VCaP (cell line): ENCODE measurements at regions not wholly inside any gene's neighbourhood (a gene's known extent, or its start where the extent isn't known, plus 50 kb on each side); places are given as distances from the start of the nearest gene placed in this dataset.
"Not testable (repeated sequence)": the region's sequence is repeated elsewhere in the genome, so short reads cannot be mapped to it uniquely, and the experiment has no call there.

ENCODE experiments used
- H3K27ac ChIP-seq: fragments of 450-650 bp; 2 replicates; pipeline ENCODE4 v1.5.1; 2017
- CTCF ChIP-seq: fragments of 450-650 bp; conservative IDR thresholded peaks from 2 replicates; pipeline ENCODE4 v1.5.1; 2017; ENCODE audit warnings: mild to moderate bottlenecking, moderate library complexity

DNA sequence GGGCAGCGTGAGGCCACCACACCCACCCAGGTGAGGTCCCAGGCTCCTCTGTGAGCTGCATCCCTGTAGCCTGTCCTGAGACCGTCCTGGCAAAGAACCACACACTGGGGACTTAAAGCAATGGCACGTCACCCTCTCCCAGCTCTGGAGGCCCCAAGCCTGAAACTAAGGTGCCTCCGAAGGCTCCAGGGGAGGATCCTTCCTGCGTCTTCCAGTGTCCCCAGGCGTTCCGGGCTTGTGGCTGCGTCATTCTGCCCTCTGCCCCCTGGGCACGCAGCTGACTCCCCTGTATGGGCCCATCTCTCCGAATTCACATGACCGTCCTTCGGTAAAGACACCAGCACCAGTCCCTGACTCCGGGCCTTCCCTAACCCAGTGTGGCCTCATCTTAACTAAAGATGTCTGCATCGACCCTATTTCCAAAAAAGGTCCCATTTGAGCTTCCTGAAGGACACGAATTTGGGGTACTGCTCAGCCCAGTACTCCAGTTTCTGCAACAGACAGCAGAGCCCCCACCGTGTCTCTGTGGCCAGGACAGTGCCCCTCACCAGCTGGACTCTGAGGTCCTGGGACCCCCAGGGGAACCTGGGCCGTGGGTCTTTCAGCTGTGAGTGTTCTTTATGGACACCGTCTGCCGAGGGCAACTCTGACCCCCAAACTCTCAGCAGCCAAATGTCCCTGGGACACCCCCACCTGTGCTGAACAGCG is 75.2 kb upstream of the CTDP1 start:
- no peak overlapping the region for H3K27ac ChIP-seq
- TF ChIP-seq CTCF = no peak

DNA sequence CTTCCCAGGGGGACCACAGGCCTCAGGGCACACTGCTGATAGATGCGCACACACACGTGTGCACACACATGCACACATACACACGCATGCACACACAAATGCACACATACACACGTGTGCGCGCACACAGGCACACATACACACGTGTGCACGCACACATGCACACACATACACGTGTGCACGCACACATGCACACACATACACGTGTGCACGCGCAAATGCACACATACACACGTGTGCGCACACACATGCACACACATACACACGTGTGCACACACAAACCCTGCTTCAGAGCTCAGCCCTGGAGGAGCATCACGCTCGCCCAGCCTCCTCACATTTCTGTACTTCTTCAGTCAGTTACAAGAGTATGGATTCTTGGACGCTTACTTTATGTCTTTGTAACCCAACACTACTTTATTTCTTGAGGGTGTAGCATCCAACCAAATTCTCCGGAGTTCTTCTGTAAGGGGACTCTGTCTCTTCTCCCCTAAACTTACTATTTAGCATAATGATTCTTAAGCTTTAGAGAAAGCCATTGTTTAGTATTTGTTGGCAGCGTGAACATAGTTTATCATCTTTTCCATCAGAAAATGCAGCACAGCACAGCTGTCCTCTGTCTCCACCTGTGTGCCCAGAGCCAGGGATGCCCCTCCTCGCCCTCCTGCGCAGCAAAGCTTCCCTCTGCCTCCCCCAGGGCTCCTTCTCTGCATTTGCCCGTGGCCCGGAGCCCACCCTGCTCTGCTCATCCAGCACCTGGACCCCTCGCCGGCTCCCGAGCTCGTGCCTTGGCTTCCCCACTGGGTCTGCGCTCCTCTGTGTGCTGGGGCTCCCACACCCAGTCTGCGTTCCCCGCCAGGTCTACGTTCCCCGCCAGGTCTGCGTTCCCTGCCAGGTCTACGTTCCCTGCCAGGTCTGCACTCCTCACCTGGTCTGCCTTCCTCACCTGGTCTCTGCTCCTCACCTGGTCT is 74.4 kb upstream of the CTDP1 start:
- no peak for TF ChIP-seq CTCF
- H3K27ac ChIP-seq = no peak overlapping the region

- H3K27ac ChIP-seq = not testable (repeated sequence)
These were observed 73.5 kb upstream of the CTDP1 start for GRCh38 chr18:79606071-79606470.

GRCh38 chr18:79606621-79607331 is 72.8 kb upstream of the CTDP1 start:
- H3K27ac ChIP-seq = no peak overlapping the region
- no peak for TF ChIP-seq CTCF

- no peak for TF ChIP-seq CTCF
- H3K27ac ChIP-seq = no peak overlapping the region
These were observed 72.1 kb upstream of the CTDP1 start for GRCh38 chr18:79607361-79607952.

DNA sequence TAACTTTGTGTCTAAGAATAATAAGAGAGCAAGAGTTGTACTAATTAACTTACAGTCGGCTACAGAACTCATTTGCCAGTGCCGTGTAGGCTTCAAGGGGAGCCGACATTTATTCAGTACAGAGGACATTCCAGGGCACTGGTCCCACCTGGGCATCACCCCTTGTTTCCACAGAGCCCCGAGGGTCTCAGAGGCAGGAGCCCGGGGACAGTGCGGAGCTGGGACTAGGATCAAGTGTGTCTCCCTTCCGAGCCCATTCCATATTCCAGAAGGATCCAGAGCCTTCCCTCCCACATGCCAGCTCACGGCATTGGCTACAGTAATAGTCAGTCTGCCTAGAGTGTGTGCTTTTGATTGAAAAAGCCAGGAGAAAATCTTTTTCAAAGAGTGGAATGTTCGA is 71.5 kb upstream of the CTDP1 start:
- H3K27ac ChIP-seq = no peak overlapping the region
- no peak for TF ChIP-seq CTCF

DNA sequence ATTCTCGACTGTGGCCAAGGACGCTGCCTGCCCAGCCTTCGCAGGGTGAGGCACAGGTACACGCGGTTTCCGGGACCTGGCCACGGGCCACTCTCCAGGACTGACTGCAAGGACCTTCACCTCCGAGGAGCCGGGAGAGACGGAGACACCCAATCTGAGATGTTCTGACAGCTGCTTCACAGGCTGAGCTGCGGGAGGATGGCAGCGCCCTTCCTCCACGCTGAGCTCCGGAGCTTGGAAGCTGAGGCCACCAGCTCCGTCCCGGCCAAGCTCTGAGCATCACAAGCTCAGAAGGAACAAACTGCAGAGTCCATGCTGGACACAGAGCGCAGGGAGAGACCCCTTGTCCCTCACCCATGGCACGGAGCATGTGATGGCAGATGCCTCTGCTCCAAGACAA is 71.1 kb upstream of the CTDP1 start:
- no peak for TF ChIP-seq CTCF
- H3K27ac ChIP-seq = no peak overlapping the region
